GM12875 (cell line): ENCODE measurements at regions not wholly inside any gene's neighbourhood (a gene's known extent, or its start where the extent isn't known, plus 50 kb on each side); places are given as distances from the start of the nearest gene placed in this dataset.

Source experiments
- H3K4me3 ChIP-seq: one replicate; pipeline ENCODE4 v1.5.1; 2011; ENCODE audit warnings: low read depth, low read length, control low read depth
- CTCF ChIP-seq: IDR thresholded peaks from 2 replicates; pipeline ENCODE4 v1.5.1; 2011; ENCODE audit warnings: low read depth, mild to moderate bottlenecking, control low read depth, inconsistent platforms, low read length, moderate library complexity, borderline replicate concordance; ENCODE audit not compliant: insufficient read depth

DNA sequence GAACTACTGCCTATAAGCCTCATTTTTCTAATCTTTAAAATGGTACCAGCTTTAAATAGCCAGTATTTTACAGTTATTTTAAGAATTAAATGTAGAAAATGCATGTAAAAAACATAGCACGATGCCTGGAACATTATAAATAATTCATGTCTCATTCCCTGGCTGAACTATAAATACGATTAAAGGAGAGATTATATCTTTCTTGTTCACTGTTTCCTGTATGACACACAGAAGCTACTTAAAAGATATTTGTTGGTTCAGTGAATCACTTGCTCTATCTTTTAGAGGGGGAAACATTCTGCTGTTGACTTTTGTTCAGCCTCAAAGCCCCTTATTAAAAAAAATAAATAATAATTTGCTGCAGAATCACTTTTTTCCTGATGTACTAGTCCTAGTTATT, 406.9 kb downstream of the LRFN5 start:
- TF ChIP-seq CTCF = no peak
- H3K4me3 ChIP-seq = no peak overlapping the region

DNA sequence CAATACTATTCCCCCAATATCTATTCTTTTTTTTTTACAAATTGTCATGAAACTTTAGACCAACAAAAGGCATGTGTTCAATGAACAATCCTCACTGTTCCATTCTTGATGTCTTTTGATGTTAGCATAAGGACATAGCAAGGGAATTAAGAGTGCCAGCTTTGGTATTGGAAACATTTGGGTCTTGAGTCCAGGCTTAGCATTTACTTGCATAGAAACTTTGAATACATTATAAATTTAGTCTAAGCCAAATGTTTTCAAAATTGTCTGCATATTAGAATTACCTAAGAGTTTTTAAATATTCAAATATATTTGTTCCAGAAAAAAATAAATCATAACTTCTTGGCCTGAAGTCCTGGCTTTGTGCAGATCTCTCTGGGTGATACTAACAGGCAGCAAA, 406.5 kb downstream of the LRFN5 start:
- H3K4me3 ChIP-seq = no peak overlapping the region
- no peak for TF ChIP-seq CTCF

GRCh38 chr14:42011221-42011620, 404.5 kb downstream of the LRFN5 start:
- no peak for TF ChIP-seq CTCF
- no peak overlapping the region for H3K4me3 ChIP-seq

DNA sequence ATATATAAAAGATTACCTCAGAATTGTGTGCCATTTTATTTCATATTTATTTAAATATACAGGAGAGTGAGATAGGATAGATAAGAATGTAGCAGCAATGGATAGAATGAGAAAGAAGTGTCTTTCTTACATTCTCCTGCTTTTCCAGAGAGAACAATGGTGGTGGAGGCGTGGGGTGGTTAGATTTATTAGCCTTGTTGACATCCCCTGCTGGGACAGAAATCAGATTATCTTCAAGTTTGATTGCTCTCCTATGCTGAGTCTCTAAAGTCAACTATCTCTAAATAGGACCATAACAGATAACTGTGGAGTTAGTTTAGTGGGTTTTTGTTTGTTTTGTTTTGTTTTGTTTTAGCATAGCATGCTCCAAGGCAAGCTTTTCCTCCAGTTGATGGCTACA, 397.6 kb downstream of the LRFN5 start:
- TF ChIP-seq CTCF = no peak
- no peak overlapping the region for H3K4me3 ChIP-seq

- no peak for TF ChIP-seq CTCF
- H3K4me3 ChIP-seq = no peak overlapping the region
These were observed 395.5 kb downstream of the LRFN5 start for GRCh38 chr14:42002141-42002540.

- no peak for TF ChIP-seq CTCF
- H3K4me3 ChIP-seq = no peak overlapping the region
These were observed 394.8 kb downstream of the LRFN5 start for GRCh38 chr14:42001431-42001830.

GRCh38 chr14:42000450-42000849, 393.8 kb downstream of the LRFN5 start:
- no peak for TF ChIP-seq CTCF
- no peak overlapping the region for H3K4me3 ChIP-seq
